ENCODE measurements at regions not wholly inside any gene's neighbourhood (a gene's known extent, or its start where the extent isn't known, plus 50 kb on each side); places are given as distances from the start of the nearest gene placed in this dataset.

DNA sequence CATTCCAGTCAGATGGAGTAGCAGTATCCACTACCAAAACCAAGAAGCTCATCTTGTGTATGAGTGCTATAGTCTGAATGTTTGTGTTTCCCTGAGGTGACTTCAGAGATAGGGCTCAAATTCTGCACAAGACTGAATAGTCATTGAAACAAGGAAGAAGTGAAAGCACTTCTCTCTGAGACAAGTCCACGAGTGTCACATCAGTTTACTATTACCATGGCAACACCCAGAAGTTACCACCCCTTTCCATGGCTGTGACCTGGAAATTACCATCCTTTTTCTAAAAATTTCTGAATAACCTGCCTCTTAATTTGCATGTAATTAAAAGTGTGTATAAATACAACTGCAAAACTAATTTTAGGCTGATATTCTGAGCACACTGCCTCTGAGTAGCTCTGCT lies 682.1 kb upstream of the ADGRB3 start:
- no peak for TF ChIP-seq CEBPB (IDR thresholded peaks at IDR 0.05)
- TF ChIP-seq NFE2L2 (conservative IDR thresholded peaks at IDR 0.05; ENCODE audit: low read length): no peak
- TF ChIP-seq, protein P1, sequence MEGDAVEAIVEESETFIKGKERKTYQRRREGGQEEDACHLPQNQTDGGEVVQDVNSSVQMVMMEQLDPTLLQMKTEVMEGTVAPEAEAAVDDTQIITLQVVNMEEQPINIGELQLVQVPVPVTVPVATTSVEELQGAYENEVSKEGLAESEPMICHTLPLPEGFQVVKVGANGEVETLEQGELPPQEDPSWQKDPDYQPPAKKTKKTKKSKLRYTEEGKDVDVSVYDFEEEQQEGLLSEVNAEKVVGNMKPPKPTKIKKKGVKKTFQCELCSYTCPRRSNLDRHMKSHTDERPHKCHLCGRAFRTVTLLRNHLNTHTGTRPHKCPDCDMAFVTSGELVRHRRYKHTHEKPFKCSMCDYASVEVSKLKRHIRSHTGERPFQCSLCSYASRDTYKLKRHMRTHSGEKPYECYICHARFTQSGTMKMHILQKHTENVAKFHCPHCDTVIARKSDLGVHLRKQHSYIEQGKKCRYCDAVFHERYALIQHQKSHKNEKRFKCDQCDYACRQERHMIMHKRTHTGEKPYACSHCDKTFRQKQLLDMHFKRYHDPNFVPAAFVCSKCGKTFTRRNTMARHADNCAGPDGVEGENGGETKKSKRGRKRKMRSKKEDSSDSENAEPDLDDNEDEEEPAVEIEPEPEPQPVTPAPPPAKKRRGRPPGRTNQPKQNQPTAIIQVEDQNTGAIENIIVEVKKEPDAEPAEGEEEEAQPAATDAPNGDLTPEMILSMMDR (IDR thresholded peaks at IDR 0.05): no peak
- TF ChIP-seq EP300 (IDR thresholded peaks at IDR 0.05): no peak

Data from A549 (cell line).